Effector memory CD4-positive, alpha-beta T cell (primary cell): ENCODE measurements at regions not wholly inside any gene's neighbourhood (a gene's known extent, or its start where the extent isn't known, plus 50 kb on each side); places are given as distances from the start of the nearest gene placed in this dataset.

ENCODE experiments used
- DNase-seq, 3 donors: peaks; one replicate each; pipeline ENCODE4 v3.0.0-alpha.2; 2020
- H3K27ac ChIP-seq: 2 replicates; pipeline ENCODE4 v1.7.0; 2013; ENCODE audit warnings: mild to moderate bottlenecking, low read length, moderate library complexity; ENCODE audit not compliant: insufficient read depth, poor library complexity, severe bottlenecking
- H3K27me3 ChIP-seq: replicated peaks from 2 replicates; pipeline ENCODE4 v1.7.0; 2013; ENCODE audit warnings: mild to moderate bottlenecking, low read length; ENCODE audit not compliant: insufficient read depth, control insufficient read depth, poor library complexity, severe bottlenecking
- H3K36me3 ChIP-seq: 2 replicates; pipeline ENCODE4 v1.7.0; 2013; ENCODE audit warnings: mild to moderate bottlenecking, low read length, moderate library complexity; ENCODE audit not compliant: control insufficient read depth, insufficient read depth
- H3K4me1 ChIP-seq: 2 replicates; pipeline ENCODE4 v1.7.0; 2013; ENCODE audit warnings: low read length, mild to moderate bottlenecking; ENCODE audit not compliant: control insufficient read depth, insufficient read depth, poor library complexity, severe bottlenecking
- H3K4me3 ChIP-seq: 2 replicates; pipeline ENCODE4 v1.7.0; 2013; ENCODE audit warnings: low read length, low read depth, mild to moderate bottlenecking; ENCODE audit not compliant: insufficient read depth, poor library complexity, severe bottlenecking
- H3K9me3 ChIP-seq: 2 replicates; pipeline ENCODE4 v1.7.0; 2013; ENCODE audit warnings: mild to moderate bottlenecking, low read length, moderate library complexity; ENCODE audit not compliant: control insufficient read depth

DNA sequence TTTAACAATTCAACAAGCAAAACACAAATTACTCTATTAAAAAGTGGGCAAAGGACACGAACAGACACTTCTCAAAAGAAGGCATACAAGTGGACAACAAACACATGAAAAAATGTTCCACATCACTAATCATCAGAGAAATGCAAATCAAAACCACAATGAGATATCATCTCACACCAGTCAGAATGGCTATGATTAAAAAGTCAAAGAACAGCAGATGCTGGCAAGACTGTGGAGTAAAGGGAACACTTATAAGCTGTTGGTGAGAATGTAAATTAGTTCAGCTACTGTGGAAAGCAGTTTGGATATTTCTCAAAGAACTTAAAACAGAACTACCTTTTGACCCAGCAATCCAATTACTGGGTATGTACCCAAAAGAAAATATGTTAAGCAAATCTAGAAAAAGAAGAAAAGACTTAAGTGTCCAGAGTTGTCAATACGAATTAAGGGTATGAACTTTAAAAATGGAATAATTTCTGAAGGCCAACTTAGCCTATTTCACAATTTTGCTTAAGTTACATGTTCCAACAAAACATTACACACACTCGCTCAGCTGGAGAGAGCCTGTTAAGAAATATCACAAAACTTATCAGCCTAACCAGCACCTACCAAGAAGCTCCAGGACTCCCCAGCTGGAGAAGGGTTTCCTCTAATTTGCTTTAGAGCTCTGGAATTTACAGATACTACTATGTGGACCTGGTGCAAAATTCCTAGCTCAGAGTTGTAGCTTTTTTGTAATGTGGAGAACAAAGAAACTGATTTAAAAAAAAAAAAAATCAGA lies 232.1 kb downstream of the DUSP10 start:
- DNase-seq: no peak
- no peak overlapping the region for H3K27ac ChIP-seq
- H3K36me3 ChIP-seq: no peaks in the 10 kb centered on the region
- H3K27me3 ChIP-seq: no peaks in the 10 kb centered on the region
- H3K9me3 ChIP-seq: peaks cover 5% of the 10 kb centered on the region
- no peaks in the 10 kb centered on the region for H3K4me1 ChIP-seq
- no peak overlapping the region for H3K4me3 ChIP-seq

DNA sequence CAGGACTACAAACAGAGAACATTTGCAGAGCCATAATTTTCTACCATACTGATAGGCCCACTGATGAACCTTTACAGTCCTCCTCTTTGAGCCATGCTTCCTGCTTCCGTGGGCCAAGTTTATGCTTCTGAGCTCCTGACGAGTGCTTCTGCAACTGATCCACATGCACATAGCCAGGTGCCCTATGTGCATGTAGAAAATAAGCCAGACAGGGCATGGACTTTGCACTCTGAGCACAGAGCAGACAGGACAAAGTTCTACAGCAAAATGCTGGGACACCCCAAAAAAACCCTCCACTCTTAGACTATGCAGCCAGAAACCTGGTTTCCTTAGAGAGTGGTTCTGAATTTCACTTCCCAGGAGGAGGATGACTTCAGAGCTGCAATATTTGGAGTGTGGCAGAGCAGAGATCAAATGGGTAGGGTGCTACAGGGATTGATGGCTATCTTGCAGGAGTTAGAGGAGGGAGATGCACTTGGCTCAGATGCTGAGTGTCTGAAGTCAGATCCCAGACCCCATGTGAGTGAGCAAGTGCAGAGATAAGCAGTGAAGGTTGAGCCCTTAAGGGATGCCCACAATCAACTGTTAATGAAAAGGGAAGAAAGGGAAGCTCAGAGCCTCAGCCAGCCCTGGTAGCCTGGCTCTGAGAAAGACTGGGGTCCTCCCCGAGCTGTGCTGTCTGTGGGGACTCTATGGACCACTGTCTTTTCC lies 230.9 kb downstream of the DUSP10 start:
- H3K4me3 ChIP-seq: no peak overlapping the region
- H3K4me1 ChIP-seq: no peaks in the 10 kb centered on the region
- H3K9me3 ChIP-seq: no peaks in the 10 kb centered on the region
- no peaks in the 10 kb centered on the region for H3K36me3 ChIP-seq
- no peaks in the 10 kb centered on the region for H3K27me3 ChIP-seq
- H3K27ac ChIP-seq: no peak overlapping the region
- DNase-seq: no peak

DNA sequence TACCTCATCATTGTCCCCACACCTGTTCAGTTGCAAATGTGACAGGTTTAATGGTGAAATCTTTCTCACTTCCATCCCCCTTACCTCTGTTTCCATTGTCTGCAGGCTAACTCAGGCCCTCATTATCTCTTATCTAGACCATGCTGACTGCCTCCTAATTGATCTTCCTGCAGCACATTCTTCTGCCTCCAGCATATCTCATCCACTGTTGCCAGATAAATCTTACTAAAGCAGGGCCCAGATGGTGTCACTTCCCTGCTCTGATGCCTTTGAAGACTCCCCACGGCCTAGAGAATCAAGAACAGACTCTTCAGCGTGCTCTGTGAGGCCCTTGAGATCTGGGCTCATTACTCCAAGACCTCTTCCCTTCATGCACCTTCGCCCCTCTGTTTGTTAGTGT lies 230.1 kb downstream of the DUSP10 start:
- no peaks in the 10 kb centered on the region for H3K36me3 ChIP-seq
- no peak overlapping the region for H3K27ac ChIP-seq
- no peaks in the 10 kb centered on the region for H3K4me1 ChIP-seq
- no peaks in the 10 kb centered on the region for H3K9me3 ChIP-seq
- no peak overlapping the region for H3K4me3 ChIP-seq
- no peak for DNase-seq
- H3K27me3 ChIP-seq: no peaks in the 10 kb centered on the region

- Histone ChIP-seq H3K4me3 (no peak overlapping the region), H3K36me3 (no peaks in the 10 kb centered on the region), H3K9me3 (no peaks in the 10 kb centered on the region), H3K4me1 (no peaks in the 10 kb centered on the region), H3K27me3 (no peaks in the 10 kb centered on the region), H3K27ac (no peak overlapping the region)
- DNase-seq: no peak
These were observed 227.1 kb downstream of the DUSP10 start for GRCh38 chr1:221514806-221515205.

- Histone ChIP-seq H3K9me3 (no peaks in the 10 kb centered on the region), H3K27ac (no peak overlapping the region), H3K27me3 (no peaks in the 10 kb centered on the region), H3K4me1 (no peaks in the 10 kb centered on the region), H3K4me3 (no peak overlapping the region), H3K36me3 (no peaks in the 10 kb centered on the region)
- no peak for DNase-seq
These were observed 226.4 kb downstream of the DUSP10 start for GRCh38 chr1:221515496-221515895.

DNA sequence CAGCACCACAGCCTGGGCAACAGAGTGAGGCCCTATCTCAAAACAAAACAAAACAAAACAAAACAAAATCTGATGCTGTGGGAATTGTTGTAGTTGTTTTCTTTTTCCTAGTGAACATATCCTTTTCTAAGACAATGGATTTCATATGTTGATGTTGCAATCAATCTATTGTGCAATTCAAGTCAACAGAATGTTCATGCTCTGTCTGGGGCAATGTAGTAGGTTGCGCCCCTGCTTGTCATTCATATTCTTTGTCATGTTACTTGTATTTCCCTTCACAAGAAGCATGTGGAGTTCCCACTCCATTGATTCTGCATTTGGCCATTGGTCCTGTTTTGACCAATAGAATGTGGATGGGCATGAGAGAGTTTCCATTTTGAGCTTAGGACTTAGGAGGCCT lies 223.9 kb downstream of the DUSP10 start:
- Histone ChIP-seq H3K36me3 (no peaks in the 10 kb centered on the region), H3K4me1 (no peaks in the 10 kb centered on the region), H3K27ac (no peak overlapping the region), H3K4me3 (no peak overlapping the region), H3K9me3 (no peaks in the 10 kb centered on the region), H3K27me3 (no peaks in the 10 kb centered on the region)
- DNase-seq: no peak

DNA sequence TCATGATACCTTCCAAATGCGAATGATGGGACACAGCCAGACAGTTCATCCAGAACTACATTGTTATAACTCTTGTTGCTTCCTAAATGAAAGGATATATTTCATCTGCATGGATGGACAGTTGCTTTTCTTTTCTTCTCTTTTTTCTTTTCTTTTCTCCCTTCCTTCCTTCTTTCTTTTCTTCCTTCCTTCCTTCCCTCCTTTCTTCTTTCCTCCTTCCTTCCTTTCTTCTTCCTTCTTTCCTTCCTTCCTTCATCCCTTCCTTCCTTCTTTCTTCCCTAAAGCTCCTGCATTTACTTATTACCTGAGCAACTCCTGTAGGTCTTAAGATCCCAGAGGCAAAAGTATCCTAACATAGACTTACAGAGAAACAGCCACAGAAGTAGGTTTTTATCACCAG lies 221.6 kb downstream of the DUSP10 start:
- no peaks in the 10 kb centered on the region for H3K9me3 ChIP-seq
- no peaks in the 10 kb centered on the region for H3K27me3 ChIP-seq
- H3K27ac ChIP-seq: no peak overlapping the region

DNA sequence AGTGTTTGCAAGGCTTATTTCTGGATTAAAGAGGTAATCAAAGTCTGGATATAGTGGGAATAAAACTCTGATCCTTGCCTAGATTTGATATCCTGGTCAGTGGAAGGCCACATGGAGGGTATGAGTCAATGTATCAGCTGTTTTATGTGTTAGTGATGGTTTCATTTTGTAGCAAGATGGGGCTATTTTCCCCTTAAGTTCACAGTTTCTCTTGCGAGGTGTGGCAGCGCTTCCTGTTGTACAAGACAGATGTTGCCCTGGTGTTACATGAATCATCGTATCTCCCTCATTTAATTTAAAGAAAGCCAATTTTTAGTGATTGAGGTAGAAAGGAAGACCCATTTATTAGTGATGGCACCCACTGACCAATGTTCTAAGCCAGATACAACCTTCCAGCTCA lies 220.2 kb downstream of the DUSP10 start:
- no peaks in the 10 kb centered on the region for H3K4me1 ChIP-seq
- no peak for DNase-seq
- H3K27me3 ChIP-seq: no peaks in the 10 kb centered on the region
- no peaks in the 10 kb centered on the region for H3K36me3 ChIP-seq
- no peak overlapping the region for H3K27ac ChIP-seq
- no peak overlapping the region for H3K4me3 ChIP-seq
- no peaks in the 10 kb centered on the region for H3K9me3 ChIP-seq

More for the DNA sequence above, 221.6 kb downstream of the DUSP10 start:
- H3K4me1 ChIP-seq: no peaks in the 10 kb centered on the region
- no peak overlapping the region for H3K4me3 ChIP-seq
- DNase-seq: no peak
- H3K36me3 ChIP-seq: no peaks in the 10 kb centered on the region

GRCh38 chr1:221522529-221522940 lies 219.4 kb downstream of the DUSP10 start:
- H3K27me3 ChIP-seq: no peaks in the 10 kb centered on the region
- H3K9me3 ChIP-seq: no peaks in the 10 kb centered on the region
- no peak overlapping the region for H3K4me3 ChIP-seq
- DNase-seq: no peak
- H3K4me1 ChIP-seq: no peaks in the 10 kb centered on the region
- H3K27ac ChIP-seq: no peak overlapping the region
- H3K36me3 ChIP-seq: no peaks in the 10 kb centered on the region

GRCh38 chr1:221525749-221526148 lies 216.1 kb downstream of the DUSP10 start:
- H3K4me1 ChIP-seq: no peaks in the 10 kb centered on the region
- H3K27ac ChIP-seq: no peak overlapping the region
- no peak overlapping the region for H3K4me3 ChIP-seq
- H3K9me3 ChIP-seq: no peaks in the 10 kb centered on the region
- no peaks in the 10 kb centered on the region for H3K27me3 ChIP-seq
- no peak for DNase-seq
- H3K36me3 ChIP-seq: no peaks in the 10 kb centered on the region
